Kidney tubule cell (primary cell): ENCODE measurements at regions not wholly inside any gene's neighbourhood (a gene's known extent, or its start where the extent isn't known, plus 50 kb on each side); places are given as distances from the start of the nearest gene placed in this dataset.

Experiments used
- DNase-seq: peaks from one replicate; pipeline ENCODE4 v3.0.0-alpha.2; 2018; ENCODE audit warnings: low spot score

DNA sequence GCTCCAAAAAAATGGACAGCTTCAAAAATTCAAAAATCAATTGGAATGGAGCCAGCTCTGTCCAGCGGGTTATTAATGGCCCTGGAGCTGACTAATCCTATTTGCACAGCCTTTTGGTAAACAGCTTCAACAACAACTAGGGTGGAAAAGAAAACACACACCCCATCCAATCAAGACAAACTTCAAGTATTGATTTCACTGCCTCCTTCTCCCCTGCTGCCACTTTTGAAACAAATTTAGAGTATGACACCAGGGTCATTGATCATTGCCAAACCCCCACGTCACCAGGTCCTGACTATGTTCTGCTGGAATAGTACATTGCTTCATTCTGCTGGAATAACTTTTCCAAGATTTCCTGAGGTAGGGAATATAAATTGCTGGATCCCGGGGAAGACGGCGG is 56.8 kb upstream of the GTF3A start:
- DNase-seq = no peak

DNA sequence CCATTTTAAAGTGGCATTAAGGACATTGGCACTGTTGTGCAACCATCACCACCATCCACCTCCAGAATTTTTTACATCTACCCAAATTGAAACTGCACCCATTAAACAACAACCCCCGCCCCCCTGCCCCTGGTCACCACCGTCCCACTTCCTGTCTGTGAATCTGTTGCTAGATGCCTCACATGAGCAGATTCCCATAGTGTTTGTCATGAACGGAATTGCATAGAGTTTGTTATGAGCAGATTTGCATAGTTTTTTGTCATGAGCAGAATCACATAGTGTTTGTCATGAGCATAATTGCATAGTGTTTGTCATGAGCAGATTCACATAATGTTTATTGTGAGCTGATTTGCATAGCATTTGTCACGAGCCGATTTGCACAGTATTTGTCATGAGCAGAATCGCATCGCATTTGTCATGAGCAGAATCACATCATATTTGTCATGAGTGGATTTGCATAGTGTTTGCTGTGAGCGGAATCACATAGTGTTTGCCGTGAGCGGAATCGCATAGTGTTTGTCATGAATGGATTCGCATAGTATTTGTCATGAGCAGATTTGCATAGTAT is 54.0 kb upstream of the GTF3A start:
- DNase-seq = peak; percentile 9

DNA sequence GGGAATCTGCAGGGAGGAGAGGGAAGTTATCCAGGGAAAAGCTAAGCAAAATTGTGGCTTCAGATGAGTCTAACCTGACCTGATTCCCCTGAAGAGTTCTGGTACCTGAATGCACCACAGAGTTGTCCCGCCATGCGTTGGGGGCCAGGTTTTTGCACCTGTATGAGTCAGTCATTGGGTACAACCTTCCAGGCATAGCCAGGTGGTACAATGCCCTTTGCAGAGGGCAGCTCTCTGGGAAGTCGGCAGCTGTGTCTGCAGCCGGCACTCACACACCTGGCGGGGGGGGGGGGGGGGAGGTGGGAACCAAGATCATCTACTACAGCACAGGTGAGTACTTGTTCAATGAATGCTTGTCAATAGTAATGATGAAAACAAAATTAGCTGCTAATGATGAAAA is 52.5 kb upstream of the GTF3A start:
- no peak for DNase-seq

DNA sequence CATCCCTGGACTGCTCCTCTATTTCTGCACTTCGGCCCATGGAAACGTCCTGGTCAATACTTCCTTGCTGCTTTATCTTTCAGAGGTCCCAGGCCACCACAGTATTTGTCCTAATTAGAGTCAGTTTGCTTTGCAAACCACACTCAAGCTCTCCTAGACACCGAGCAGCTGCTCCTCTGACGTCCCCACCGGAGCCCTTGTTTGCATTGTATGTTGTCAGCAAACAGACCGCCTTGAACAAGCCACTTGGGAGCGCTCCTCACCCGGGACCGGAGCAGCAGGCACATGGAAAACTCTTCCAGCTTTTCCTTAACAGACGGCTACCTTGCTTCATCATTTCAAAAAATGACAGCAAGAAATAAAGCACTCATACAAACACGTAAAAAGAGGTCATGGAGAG is 51.5 kb upstream of the GTF3A start:
- no peak for DNase-seq

DNA sequence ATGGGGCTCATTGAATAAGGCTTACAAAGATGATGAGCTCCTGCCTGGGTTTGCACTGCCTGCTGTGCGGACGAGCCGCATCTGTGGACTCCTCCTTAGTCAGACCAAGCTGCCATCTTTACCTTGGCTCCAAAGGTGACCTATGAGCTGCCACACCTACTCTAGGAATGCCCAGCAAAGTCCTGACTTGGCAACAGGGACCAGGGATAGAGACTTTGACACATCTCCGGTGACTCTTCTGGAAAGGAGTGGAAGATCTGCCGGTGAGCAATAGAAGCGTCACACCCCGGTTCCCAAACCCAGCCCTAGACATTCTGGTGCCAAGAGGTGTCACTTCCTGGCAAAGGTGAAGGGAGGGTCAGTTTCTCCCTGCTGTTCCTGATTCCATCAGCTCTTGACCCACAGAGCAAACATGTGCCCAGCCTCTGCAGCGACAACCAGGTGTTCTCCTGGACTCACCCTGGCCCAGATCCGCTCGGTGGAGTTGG is 50.2 kb upstream of the GTF3A start:
- peak; percentile 11 for DNase-seq
